AG09319 (cell line): ENCODE measurements at regions not wholly inside any gene's neighbourhood (a gene's known extent, or its start where the extent isn't known, plus 50 kb on each side); places are given as distances from the start of the nearest gene placed in this dataset.
"Not testable (repeated sequence)": the region's sequence is repeated elsewhere in the genome, so short reads cannot be mapped to it uniquely, and the experiment has no call there.

ENCODE experiments used
- DNase-seq: peaks from one replicate; pipeline ENCODE4 v3.0.0-alpha.2; 2010; ENCODE audit warnings: low read depth; ENCODE audit errors: extremely low read depth
- TF ChIP-seq, protein P1 (sequence below): IDR thresholded peaks from 2 replicates; pipeline ENCODE4 v1.5.1; 2011; ENCODE audit warnings: low read depth, mild to moderate bottlenecking, inconsistent platforms, low read length, moderate library complexity

DNA sequence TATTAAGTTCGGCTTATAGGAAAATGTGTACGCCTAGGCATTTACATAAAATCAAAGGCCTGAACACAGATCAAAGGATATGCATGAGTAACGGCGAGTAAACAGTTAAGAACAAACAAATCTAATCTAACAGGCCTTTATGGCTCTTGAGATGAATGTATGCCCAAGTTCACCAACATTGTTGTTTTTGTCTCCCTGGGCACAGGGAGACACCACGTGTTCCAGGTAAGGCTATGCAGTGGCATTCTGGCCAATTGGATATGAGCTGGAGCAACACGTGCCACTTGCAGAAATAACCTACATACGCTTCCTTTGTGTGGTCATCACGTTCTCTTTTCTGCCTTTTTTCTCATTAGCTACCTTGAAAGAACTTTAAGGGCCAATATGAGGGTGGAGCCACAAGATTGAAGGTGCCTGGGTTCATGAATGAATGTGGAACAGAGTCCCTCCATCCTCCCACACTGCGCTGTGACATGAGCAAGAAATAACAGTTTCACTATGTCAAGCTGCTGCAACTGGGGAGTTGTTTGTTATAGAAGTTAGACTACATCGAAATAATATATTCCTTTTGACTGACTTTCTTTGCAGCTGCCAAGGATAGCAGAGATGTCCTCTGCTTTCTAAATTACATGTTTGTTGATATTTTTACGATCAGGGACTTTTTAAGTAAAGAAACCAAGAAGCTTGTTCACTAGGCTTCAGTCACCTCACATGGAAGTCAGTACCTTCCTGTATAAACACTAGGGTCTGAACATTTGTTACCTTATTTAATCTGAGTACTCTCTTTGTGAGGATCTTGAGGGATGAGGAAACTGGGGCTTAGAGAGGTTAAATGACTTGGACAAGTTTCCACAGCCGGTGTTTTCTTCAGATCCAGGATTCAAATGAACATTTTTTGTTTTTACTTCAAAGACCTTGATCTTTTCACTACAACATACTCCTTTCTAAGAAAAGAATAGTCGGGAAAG lies 427.5 kb upstream of the TBL1XR1 start:
- TF ChIP-seq, protein P1, sequence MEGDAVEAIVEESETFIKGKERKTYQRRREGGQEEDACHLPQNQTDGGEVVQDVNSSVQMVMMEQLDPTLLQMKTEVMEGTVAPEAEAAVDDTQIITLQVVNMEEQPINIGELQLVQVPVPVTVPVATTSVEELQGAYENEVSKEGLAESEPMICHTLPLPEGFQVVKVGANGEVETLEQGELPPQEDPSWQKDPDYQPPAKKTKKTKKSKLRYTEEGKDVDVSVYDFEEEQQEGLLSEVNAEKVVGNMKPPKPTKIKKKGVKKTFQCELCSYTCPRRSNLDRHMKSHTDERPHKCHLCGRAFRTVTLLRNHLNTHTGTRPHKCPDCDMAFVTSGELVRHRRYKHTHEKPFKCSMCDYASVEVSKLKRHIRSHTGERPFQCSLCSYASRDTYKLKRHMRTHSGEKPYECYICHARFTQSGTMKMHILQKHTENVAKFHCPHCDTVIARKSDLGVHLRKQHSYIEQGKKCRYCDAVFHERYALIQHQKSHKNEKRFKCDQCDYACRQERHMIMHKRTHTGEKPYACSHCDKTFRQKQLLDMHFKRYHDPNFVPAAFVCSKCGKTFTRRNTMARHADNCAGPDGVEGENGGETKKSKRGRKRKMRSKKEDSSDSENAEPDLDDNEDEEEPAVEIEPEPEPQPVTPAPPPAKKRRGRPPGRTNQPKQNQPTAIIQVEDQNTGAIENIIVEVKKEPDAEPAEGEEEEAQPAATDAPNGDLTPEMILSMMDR: no peak

DNA sequence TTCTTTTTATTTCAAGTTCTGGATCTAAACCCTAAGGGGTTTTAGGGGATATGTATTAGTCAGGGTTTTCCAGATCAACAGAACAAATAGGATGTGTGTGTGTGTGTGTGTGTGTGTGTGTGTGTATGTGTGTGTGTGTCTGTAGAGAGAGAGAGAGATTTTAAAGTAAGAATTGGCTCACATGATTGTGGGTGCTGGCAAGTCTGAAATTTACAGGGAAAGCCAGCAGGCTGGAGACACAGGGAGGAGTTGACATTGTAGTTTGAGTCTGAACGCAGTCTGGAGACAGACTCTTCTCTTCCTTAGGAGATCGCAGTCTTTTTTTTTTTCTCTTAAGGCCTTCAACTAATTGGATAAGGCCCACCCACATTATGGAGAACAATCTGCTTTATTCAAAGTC lies 428.8 kb upstream of the TBL1XR1 start:
- no peak for DNase-seq
- TF ChIP-seq, protein P1: no peak

More for the DNA sequence above, 427.5 kb upstream of the TBL1XR1 start:
- DNase-seq: no peak

DNA sequence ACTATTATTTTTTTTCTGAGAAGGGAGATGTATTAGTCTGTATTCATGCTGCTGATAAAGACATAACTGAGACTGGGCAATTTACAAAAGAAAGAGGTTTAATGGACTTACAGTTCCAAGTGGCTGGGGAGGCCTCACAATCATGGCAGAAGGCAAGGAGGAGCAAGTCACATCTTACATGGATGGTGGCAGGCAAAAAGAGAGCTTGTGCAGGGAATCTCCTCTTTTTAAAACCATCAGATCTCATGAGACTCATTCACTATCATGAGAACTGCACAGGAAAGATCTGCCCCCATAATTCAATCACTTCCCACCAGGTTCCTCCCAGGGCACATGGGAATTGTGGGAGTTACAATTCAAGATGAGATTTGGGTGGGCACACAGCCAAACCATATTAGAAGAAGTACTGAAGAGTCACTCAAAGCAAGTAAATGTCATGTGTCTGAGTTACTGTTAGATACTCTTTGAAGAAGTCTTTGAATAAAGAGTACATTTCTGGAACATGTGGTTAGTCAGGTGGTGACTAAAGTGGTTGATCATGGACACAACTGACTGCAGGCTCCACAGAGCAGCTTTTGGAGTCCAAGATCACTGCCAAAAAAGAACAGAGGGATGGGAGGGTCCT lies 430.9 kb upstream of the TBL1XR1 start:
- DNase-seq: not testable (repeated sequence)

DNA sequence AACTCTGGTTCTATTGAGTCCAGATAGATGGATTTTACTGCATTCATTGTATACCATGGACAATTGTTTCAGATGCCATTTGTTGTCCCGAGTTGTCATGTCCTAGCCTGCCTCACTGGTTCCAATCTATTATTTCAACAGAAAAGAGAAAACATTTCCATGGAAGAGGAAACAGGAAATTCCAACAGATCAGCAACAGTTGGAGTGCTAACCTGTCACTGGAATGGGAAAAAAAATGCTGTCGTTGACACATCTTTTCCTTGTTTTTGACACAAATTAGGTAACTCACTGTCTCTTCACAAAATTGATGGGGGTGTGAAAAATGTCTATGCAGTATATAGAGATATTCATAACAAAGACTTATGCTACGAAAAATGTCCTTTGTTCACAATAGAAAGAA lies 432.0 kb upstream of the TBL1XR1 start:
- no peak for DNase-seq
- TF ChIP-seq, protein P1: no peak

DNA sequence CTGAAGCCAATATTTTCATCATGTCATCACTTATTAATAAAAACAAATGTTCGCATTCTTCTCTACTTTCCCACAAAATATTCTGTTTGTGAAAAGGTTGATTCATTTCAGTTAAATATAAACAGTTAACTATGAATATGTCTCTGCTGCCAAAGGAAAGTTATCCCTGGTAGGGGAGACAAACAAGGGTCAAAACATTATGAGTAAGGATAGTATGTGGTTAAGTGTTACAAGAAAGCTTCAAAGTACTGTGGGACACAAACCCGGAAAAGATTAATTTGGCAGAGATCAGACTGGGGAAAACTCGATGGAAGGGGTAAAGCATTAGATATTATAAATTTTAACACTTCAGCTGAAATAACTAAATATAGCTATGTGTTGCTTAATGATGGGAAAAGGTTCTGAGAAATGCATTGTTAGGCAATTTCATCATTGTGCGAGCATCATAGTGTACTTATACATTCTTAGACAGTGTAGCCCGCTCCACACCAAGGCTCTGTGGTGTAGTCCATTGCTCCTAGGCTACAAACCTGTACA lies 436.5 kb upstream of the TBL1XR1 start:
- DNase-seq: peak; percentile 80
- TF ChIP-seq, protein P1: no peak

DNA sequence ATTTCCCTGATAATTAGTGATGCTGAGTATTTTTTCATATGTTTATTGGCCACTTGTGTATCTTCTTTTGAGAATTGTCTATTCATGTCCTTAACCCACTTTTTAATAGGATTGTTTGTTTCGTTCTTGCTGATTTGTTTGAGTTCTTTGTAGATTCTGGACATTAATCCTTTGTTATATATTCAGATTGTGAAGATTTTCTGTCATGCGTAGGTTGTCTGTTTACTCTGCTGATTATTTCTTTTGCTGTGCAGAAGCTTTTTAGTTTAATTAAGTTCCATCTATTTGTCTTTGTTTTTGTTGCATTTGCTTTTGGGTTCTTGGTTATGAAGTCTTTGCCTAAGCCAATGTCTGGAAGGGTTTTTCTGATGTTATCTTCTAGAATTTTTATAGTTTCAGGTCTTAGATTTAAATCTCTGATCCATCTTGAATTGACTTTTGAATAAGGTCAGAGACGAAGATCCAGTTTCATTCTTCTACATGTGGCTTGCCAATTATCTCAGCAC lies 438.4 kb upstream of the TBL1XR1 start:
- DNase-seq: not testable (repeated sequence)

DNA sequence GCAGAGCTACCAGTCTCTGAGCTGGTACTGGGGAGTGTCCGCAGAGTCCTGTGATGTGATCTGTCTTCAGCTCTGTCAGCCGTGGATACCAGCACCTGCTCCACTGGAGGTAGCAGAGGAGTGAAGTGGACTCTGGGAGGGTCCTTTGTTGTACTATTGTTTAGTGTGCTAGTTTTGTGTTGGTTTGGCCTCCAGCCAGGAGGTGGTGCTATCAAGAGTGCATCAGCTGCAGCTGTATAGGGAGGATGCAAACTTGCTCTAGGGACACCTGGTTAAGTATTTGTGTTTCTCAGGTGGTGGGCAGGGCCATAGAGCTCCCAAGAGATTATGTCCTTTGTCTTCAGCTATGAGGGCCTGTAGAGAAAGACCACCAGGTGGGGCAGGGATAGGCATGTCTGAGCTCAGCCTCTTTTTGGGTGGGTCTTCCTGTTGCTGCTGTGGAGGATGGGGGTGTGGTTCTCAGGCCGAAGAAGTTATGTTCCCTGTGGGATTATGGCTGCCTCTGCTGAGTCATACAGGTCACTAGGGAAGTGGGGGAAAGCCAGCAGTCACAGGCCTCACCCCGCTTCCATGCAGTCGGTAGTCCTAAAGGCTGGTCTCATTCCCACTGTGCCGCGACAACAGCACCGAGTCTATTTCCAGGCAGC lies 443.2 kb upstream of the TBL1XR1 start:
- DNase-seq: no peak
- TF ChIP-seq, protein P1: no peak

DNA sequence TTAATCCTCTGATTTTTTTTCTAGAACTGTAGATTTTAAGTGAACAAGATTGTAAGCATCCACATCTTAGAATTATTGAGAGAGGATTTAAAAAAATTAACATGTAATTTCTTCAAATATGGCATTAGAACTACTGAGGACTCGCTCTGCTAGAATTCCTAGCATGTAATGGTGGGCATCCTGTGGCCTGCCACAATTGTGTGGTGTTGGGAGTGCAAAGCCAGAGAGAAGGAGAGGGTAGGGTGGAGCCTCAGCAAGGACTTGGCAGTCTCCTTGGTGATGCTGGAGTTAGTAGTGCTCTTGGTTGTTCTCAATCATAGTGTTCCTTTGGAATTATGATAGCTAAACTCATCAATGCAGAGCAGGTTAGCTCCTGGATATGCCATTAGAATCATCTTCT lies 443.9 kb upstream of the TBL1XR1 start:
- TF ChIP-seq, protein P1: no peak
- DNase-seq: no peak
